ENCODE measurements at regions not wholly inside any gene's neighbourhood (a gene's known extent, or its start where the extent isn't known, plus 50 kb on each side); places are given as distances from the start of the nearest gene placed in this dataset.

DNA sequence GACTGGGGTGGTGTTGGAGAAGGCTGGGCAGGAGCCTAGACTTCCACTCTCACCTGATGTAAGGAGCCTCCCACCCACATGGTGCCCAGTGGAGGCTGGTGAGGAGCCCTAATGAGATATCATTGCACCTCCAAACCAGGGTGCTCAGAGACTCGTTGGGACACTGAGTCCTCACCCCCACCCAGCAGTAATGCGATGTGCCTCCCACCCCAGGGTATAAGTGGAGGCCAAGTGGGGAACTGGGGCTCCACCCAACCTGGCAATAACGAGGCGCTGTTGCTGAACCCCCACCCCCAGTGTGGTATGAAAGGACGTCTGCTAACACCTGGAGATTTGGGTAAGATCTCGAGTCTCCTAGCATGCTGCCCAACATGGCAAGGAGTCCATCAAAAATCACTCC, 510.2 kb downstream of the PREX1 start:
- Histone ChIP-seq H3K9me3 (no peaks in the 10 kb centered on the region), H3K27ac (replicated peaks in 1 of 4) (no peak overlapping the region), H3K4me3 (no peak overlapping the region), H3K27me3 (no peaks in the 10 kb centered on the region), H3K4me1 (peaks cover 0 to 8% (median 0%) of the 10 kb centered on the region in 4 donors), H3K36me3 (no peaks in the 10 kb centered on the region)
- intact Hi-C loops (cut with DNase I) = no loop called here
- TF ChIP-seq POLR2AphosphoS5 (IDR thresholded peaks at IDR 0.05) (no peak), EP300 (IDR thresholded peaks at IDR 0.05) (no peak), POLR2A (IDR thresholded peaks at IDR 0.05; ENCODE audit: low read depth) (no peak)
- TF ChIP-seq, protein P1, sequence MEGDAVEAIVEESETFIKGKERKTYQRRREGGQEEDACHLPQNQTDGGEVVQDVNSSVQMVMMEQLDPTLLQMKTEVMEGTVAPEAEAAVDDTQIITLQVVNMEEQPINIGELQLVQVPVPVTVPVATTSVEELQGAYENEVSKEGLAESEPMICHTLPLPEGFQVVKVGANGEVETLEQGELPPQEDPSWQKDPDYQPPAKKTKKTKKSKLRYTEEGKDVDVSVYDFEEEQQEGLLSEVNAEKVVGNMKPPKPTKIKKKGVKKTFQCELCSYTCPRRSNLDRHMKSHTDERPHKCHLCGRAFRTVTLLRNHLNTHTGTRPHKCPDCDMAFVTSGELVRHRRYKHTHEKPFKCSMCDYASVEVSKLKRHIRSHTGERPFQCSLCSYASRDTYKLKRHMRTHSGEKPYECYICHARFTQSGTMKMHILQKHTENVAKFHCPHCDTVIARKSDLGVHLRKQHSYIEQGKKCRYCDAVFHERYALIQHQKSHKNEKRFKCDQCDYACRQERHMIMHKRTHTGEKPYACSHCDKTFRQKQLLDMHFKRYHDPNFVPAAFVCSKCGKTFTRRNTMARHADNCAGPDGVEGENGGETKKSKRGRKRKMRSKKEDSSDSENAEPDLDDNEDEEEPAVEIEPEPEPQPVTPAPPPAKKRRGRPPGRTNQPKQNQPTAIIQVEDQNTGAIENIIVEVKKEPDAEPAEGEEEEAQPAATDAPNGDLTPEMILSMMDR (IDR thresholded peaks at IDR 0.05) = no peak
- 91% methylated on average over 6 of the region's 6 CpGs for WGBS
- no peak for DNase-seq (ENCODE audit: extremely low spot score)

DNA sequence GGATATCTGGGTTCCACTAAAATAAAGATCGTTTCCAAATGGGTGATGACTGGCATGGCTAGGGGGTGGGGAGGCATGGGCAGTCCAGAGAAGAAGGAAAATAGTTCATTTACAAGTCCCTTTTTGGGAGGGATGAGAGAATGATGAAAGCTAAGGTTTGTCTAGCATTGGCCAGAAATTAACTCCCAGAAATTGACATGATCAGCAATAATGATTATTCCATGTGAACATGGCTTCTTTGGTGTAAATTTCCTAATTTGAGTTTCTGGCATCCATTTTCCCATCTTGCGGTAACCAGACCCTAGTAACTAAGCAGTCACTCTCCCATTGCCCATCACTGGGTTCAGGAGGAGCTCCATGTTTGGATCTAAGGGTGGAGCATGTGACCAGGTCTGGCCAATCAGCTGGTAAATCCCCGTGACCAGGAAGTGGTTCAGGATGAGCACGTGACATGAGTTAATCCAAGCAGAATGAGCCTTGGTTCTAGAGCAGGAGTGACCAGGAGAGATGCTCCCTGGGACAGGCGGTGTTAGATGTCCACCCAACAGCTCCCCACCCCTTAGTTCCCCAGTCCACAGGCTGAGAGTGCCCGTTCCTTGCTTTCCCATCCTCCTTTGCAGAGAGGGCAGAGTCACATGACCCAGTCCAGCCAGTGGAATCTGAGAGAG, 512.7 kb downstream of the PREX1 start:
- intact Hi-C loops (cut with DNase I) = no loop called here
- H3K27me3 ChIP-seq = no peaks in the 10 kb centered on the region
- 97% methylated on average over 4 of the region's 6 CpGs for WGBS
- H3K9me3 ChIP-seq = no peaks in the 10 kb centered on the region
- no peaks in the 10 kb centered on the region for H3K36me3 ChIP-seq
- peaks cover 0 to 16% (median 3%) of the 10 kb centered on the region in 4 donors for H3K4me1 ChIP-seq
- H3K4me3 ChIP-seq = no peak overlapping the region
- no peak for DNase-seq (ENCODE audit: extremely low spot score)
- H3K27ac ChIP-seq (replicated peaks in 1 of 4) = no peak overlapping the region
- TF ChIP-seq POLR2AphosphoS5 (IDR thresholded peaks at IDR 0.05) (no peak), POLR2A (IDR thresholded peaks at IDR 0.05; ENCODE audit: low read depth) (no peak), EP300 (IDR thresholded peaks at IDR 0.05) (no peak)
- TF ChIP-seq, protein P1 (IDR thresholded peaks at IDR 0.05) = no peak

DNA sequence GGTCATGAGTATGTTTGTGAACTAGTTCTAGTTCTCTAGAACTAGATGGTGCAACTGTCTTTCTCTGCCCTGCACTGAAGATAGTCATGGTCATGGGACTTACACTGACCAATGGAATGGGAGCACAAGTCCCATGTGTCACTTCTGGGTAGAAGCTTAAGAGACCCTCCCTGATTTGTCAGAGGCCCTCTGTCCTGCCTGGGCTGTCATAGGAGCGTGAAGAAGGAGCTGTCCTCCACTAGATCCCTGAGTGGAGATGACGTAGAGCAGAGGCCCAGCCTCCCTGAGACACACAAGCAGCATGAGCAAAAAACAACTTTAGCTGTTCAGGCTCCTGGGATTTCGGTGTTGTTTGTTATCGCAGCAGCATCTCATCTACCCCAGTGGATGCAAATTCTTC, 514.5 kb downstream of the PREX1 start:
- DNase-seq (ENCODE audit: extremely low spot score) = no peak
- no peaks in the 10 kb centered on the region for H3K27me3 ChIP-seq
- intact Hi-C loops (cut with DNase I) = no loop called here
- H3K4me3 ChIP-seq = no peak overlapping the region
- no peaks in the 10 kb centered on the region for H3K36me3 ChIP-seq
- TF ChIP-seq EP300 (IDR thresholded peaks at IDR 0.05) (no peak), POLR2A (IDR thresholded peaks at IDR 0.05; ENCODE audit: low read depth) (no peak), POLR2AphosphoS5 (IDR thresholded peaks at IDR 0.05) (no peak)
- TF ChIP-seq, protein P1 (IDR thresholded peaks at IDR 0.05) = no peak
- peaks cover 0 to 18% (median 6%) of the 10 kb centered on the region in 4 donors for H3K4me1 ChIP-seq
- H3K27ac ChIP-seq (replicated peaks in 1 of 4) = no peak overlapping the region
- WGBS = 90% methylated on average over 4 of the region's 4 CpGs
- no peaks in the 10 kb centered on the region for H3K9me3 ChIP-seq

DNA sequence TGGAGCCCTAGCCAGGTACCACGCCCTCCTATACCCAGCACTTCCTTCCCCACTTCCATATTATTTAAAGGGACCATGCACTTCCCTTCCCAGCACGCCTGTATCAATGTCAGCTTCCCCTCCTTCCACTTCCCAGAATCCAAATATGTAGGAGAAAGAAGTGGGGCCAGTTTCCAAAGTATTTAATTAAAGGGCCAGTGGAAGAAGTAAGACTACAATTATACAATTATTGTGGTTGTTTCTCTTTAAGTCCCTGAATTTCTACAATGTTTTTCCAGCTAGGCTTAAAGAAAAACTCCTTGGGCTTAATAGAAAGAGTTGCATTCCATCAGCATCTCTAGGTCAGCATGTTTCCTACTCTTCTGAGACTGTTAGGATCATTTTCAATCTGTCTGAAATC, 515.8 kb downstream of the PREX1 start:
- 58% methylated on average over 2 of the region's 2 CpGs for WGBS
- no peak for DNase-seq (ENCODE audit: extremely low spot score)
- no peaks in the 10 kb centered on the region for H3K9me3 ChIP-seq

More for the DNA sequence above, 515.8 kb downstream of the PREX1 start:
- intact Hi-C loops (cut with DNase I) = no loop called here
- Histone ChIP-seq H3K36me3 (no peaks in the 10 kb centered on the region), H3K27ac (replicated peaks in 1 of 4) (no peak overlapping the region), H3K4me3 (no peak overlapping the region), H3K27me3 (no peaks in the 10 kb centered on the region), H3K4me1 (peaks cover 0 to 22% (median 6%) of the 10 kb centered on the region in 4 donors)
- no peak for TF ChIP-seq EP300 (IDR thresholded peaks at IDR 0.05)
- TF ChIP-seq, protein P1 (IDR thresholded peaks at IDR 0.05) = no peak
- TF ChIP-seq POLR2A (IDR thresholded peaks at IDR 0.05; ENCODE audit: low read depth) = no peak
- TF ChIP-seq POLR2AphosphoS5 (IDR thresholded peaks at IDR 0.05) = no peak
